NCI-H1436 treated with DMSO at 0.1 percent for 48 hours (cell line): ENCODE measurements at regions not wholly inside any gene's neighbourhood (a gene's known extent, or its start where the extent isn't known, plus 50 kb on each side); places are given as distances from the start of the nearest gene placed in this dataset.
"Not testable (repeated sequence)": the region's sequence is repeated elsewhere in the genome, so short reads cannot be mapped to it uniquely, and the experiment has no call there.

Experiments used
- DNase-seq: peaks from one replicate; lab custom pipeline; 2025; lab: John Stamatoyannopoulos, UW

- DNase-seq: no peak
Observed at GRCh38 chr13:93017493-93018112, 209.0 kb upstream of the GPC6 start.

DNA sequence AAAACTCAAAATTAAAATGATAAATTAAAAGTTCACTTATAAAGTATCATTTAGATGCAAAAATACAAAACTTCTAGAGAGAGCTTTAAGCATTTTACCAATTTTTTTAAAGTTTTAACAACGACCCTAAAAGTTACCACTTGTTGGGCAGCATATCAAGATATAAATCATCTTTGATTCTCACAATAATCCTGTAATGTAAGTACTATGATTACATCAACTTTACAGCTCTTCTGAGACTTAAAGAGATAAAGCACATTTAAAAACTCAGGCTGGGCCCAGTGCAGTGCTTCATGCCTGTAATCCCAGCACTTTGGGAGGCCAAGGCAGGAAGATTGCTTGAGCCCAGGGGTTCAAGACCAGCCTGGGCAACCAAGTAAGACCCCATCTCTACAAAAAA lies 202.7 kb upstream of the GPC6 start:
- DNase-seq: no peak

DNA sequence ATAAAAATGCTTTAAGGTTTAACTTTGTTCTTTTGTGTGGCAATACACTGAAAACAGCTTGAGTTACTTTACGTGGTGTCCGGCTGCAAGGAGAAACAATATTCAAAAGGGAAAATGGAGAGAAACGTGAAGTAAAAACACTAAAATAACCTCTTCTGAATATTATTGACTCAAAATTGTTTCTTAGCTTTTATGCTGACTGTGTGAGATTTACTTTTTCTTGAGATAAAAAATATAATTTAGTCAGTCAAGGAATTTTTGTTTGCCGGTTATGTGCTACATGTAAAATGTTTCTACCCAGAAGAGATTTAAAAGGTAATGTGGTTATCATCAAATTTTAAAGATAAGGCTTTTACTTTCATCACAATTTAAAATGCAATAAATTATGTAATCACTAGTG lies 200.6 kb upstream of the GPC6 start:
- no peak for DNase-seq

- no peak for DNase-seq
Observed at GRCh38 chr13:93029536-93029935, 197.1 kb upstream of the GPC6 start.

DNA sequence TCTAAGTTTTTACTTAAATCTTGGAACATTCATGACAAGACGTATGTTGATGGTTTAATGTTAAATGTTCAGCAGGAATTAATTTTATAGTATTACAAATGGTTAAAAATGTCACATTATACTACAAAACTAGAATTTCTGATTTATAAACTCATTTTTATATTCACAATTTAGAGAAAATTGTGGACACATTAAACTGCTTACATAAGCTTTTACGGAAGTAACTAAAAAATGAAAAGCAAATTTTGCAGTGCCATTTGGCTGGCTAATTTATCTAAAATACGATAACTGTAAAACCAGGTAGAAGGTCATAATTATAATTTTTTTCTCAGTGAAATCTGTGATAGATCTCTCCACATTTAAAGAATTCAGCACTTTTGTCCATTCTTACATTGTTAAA lies 190.2 kb upstream of the GPC6 start:
- no peak for DNase-seq

- no peak for DNase-seq
Observed at GRCh38 chr13:93037780-93038179, 188.8 kb upstream of the GPC6 start.

DNA sequence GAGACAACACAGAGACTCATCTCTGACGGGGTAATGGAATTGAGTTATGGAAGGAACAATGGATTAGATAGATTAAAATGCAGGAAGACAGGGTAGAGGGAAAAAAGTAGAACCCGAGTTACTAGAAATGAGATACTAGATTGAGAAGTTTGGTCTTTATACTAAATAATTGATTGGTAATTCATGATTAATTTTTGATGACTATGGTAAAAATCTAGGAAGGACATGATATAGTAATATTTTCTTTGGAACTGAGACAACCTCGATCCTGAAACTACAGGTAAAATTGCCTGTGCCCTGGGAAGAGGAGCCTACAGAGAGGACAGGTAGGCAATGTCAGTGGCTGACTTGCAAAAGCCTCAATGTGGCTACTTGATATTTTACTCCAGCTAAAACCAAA lies 188.4 kb upstream of the GPC6 start:
- DNase-seq: no peak

GRCh38 chr13:93039131-93039530 lies 187.5 kb upstream of the GPC6 start:
- no peak for DNase-seq

DNA sequence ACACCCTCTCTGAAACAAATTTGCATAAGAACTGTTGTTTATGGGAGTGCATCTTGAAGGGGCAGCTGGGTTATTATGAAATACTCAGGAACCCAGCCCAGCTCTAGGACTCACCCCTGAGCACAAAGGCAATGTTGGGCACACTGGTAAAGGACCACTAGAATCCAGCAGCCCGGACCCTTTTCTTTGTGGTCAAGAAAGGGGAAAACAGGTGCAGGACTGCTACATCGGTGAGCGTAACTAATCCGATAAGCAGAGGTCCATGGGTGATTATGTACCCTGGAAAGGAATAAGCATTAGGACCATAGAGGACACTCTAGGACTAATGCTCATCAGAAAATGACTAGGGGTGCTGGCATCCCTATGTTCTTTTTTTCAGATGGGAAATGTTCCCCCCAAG lies 185.0 kb upstream of the GPC6 start:
- not testable (repeated sequence) for DNase-seq

DNA sequence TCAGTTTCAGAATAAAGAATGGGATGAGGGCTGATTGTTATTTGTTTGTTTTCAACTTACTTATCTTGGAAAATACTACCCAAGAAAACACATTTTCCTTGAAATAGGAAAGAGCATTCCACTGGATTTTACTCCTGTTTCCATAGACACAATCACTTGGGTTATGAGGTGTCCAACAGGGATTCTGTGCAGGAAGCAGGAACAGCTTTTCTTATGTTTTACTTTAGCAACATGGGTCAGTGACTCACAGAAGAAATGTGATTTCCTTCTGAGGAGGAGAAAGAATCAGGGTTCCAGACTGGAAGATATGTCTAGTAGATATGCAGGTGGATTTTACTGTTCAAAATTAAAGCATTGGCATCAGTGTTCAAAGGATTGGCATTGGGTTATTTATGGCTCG lies 180.8 kb upstream of the GPC6 start:
- no peak for DNase-seq

- no peak for DNase-seq
Observed at GRCh38 chr13:93055233-93055632, 171.4 kb upstream of the GPC6 start.

DNA sequence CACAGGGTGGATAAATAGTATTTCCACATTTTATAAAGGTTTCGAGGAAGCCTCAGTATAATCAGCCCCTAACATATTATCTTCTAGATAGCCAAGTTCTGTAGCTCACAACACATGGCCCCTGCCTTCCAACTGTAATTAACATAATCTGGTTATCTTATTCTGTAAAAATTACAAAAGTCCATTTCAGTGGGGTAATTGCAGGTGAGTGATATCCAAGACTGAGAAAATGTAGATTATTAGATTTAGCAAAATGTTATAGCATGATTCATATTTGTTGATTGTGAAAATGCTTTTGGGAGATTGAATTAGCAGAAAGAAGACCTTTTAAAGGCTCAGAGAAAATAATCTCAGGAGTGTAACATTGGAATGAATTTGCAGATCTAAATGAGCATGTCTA lies 168.3 kb upstream of the GPC6 start:
- DNase-seq: no peak

GRCh38 chr13:93060144-93060543 lies 166.5 kb upstream of the GPC6 start:
- DNase-seq: no peak

DNA sequence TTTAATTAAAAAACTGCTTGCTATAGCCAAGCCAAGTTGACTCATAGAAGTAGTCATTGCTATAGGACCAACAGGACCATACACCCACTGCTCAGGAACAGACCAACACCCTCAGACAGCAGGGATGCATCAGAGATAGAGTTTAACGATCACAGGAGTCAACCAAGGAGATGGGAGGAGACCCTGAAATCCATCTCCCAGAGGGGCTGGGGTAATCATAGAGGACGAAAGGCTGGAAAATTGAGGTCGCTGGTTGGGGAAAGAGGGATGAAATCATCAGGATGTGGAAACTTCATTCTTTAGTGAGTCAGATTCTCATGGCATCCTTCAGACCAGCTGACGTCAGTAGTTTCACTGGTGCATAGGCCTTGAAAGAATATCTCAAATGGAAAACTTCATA lies 160.4 kb upstream of the GPC6 start:
- DNase-seq: no peak

GRCh38 chr13:93079294-93079693 lies 147.3 kb upstream of the GPC6 start:
- peak; percentile 2 for DNase-seq

- DNase-seq: no peak
Observed at GRCh38 chr13:93080166-93080565, 146.4 kb upstream of the GPC6 start.

GRCh38 chr13:93080587-93080986 lies 146.0 kb upstream of the GPC6 start:
- no peak for DNase-seq

GRCh38 chr13:93086329-93086728 lies 140.3 kb upstream of the GPC6 start:
- DNase-seq: no peak

GRCh38 chr13:93098972-93099371 lies 127.6 kb upstream of the GPC6 start:
- DNase-seq: no peak

GRCh38 chr13:93101226-93101734 lies 125.3 kb upstream of the GPC6 start:
- no peak for DNase-seq

GRCh38 chr13:93104270-93104669 lies 122.3 kb upstream of the GPC6 start:
- DNase-seq: no peak

DNA sequence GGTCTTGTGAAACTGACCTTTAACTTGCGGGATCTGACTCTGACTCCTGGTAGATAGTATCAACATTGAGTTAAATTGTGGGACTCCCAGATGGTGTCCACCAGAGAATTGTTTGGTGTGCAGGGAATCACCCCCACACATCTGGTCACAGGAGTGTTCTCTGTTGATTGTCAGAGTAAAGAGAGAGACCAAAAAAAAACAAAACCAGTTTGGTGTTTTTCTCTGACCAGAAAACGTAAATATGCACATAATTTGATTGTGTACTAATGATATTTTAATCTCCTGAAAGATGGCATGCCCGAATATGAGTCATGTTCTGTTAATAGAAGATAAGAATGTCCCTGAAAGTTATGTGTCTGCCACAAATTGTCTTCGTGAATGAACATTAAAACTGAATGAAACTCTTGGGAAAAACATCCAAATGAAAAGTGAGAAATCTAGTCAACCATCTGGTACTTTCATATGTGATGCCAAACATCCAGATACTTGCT lies 118.5 kb upstream of the GPC6 start:
- no peak for DNase-seq

- no peak for DNase-seq
Observed at GRCh38 chr13:93116809-93117208, 109.8 kb upstream of the GPC6 start.

GRCh38 chr13:93118081-93118615 lies 108.5 kb upstream of the GPC6 start:
- DNase-seq: no peak
